ENCODE measurements at regions not wholly inside any gene's neighbourhood (a gene's known extent, or its start where the extent isn't known, plus 50 kb on each side); places are given as distances from the start of the nearest gene placed in this dataset.

GRCh38 chr20:55258559-55258958 is 746.8 kb downstream of the CBLN4 start:
- TF ChIP-seq YY1 (IDR thresholded peaks at IDR 0.05; ENCODE audit: low read depth) (no peak), USF1 (IDR thresholded peaks at IDR 0.05) (no peak), ZBTB7A (IDR thresholded peaks at IDR 0.05; ENCODE audit: low read depth) (no peak), TCF12 (IDR thresholded peaks at IDR 0.05; ENCODE audit: low read depth) (no peak), EP300 (IDR thresholded peaks at IDR 0.05; ENCODE audit: borderline replicate concordance) (no peak), EGR1 (IDR thresholded peaks at IDR 0.05) (no peak), RAD21 (IDR thresholded peaks at IDR 0.05; ENCODE audit: low read depth) (no peak), REST (IDR thresholded peaks at IDR 0.05; ENCODE audit: low read depth) (no peak), CEBPB (IDR thresholded peaks at IDR 0.05) (no peak), CREB1 (IDR thresholded peaks at IDR 0.05; ENCODE audit: low read depth) (no peak), MAX (IDR thresholded peaks at IDR 0.05) (no peak), NFIC (IDR thresholded peaks at IDR 0.05) (no peak), TEAD4 (IDR thresholded peaks at IDR 0.05) (no peak), FOXM1 (IDR thresholded peaks at IDR 0.05; ENCODE audit: borderline replicate concordance, low read depth) (no peak), TAF1 (IDR thresholded peaks at IDR 0.05; ENCODE audit: low read depth) (no peak)

GRCh38 chr20:55255016-55255415 is 750.3 kb downstream of the CBLN4 start:
- TF ChIP-seq NFIC (IDR thresholded peaks at IDR 0.05) (no peak), FOXM1 (IDR thresholded peaks at IDR 0.05; ENCODE audit: borderline replicate concordance, low read depth) (no peak), USF1 (IDR thresholded peaks at IDR 0.05) (no peak), RAD21 (IDR thresholded peaks at IDR 0.05; ENCODE audit: low read depth) (no peak), EGR1 (IDR thresholded peaks at IDR 0.05) (no peak), TAF1 (IDR thresholded peaks at IDR 0.05; ENCODE audit: low read depth) (no peak), CEBPB (IDR thresholded peaks at IDR 0.05) (no peak), REST (IDR thresholded peaks at IDR 0.05; ENCODE audit: low read depth) (no peak), MAX (IDR thresholded peaks at IDR 0.05) (no peak), EP300 (IDR thresholded peaks at IDR 0.05; ENCODE audit: borderline replicate concordance) (no peak), ZBTB7A (IDR thresholded peaks at IDR 0.05; ENCODE audit: low read depth) (no peak), TEAD4 (IDR thresholded peaks at IDR 0.05) (no peak), YY1 (IDR thresholded peaks at IDR 0.05; ENCODE audit: low read depth) (no peak), CREB1 (IDR thresholded peaks at IDR 0.05; ENCODE audit: low read depth) (no peak)

- TF ChIP-seq TCF12 (IDR thresholded peaks at IDR 0.05; ENCODE audit: low read depth): no peak
- TF ChIP-seq FOXM1 (IDR thresholded peaks at IDR 0.05; ENCODE audit: borderline replicate concordance, low read depth): no peak
- TF ChIP-seq TEAD4 (IDR thresholded peaks at IDR 0.05): no peak
- TF ChIP-seq EGR1 (IDR thresholded peaks at IDR 0.05): no peak
- TF ChIP-seq TAF1 (IDR thresholded peaks at IDR 0.05; ENCODE audit: low read depth): no peak
- no peak for TF ChIP-seq MAX (IDR thresholded peaks at IDR 0.05)
- no peak for TF ChIP-seq REST (IDR thresholded peaks at IDR 0.05; ENCODE audit: low read depth)
- no peak for TF ChIP-seq EP300 (IDR thresholded peaks at IDR 0.05; ENCODE audit: borderline replicate concordance)
- no peak for TF ChIP-seq YY1 (IDR thresholded peaks at IDR 0.05; ENCODE audit: low read depth)
Measured at GRCh38 chr20:55253781-55254180, 751.5 kb downstream of the CBLN4 start.

- TF ChIP-seq RAD21 (IDR thresholded peaks at IDR 0.05; ENCODE audit: low read depth): no peak
- TF ChIP-seq TAF1 (IDR thresholded peaks at IDR 0.05; ENCODE audit: low read depth): no peak
- TF ChIP-seq EGR1 (IDR thresholded peaks at IDR 0.05): no peak
- no peak for TF ChIP-seq NFIC (IDR thresholded peaks at IDR 0.05)
- TF ChIP-seq TCF12 (IDR thresholded peaks at IDR 0.05; ENCODE audit: low read depth): no peak
- no peak for TF ChIP-seq USF1 (IDR thresholded peaks at IDR 0.05)
- no peak for TF ChIP-seq ZBTB7A (IDR thresholded peaks at IDR 0.05; ENCODE audit: low read depth)
- no peak for TF ChIP-seq MAX (IDR thresholded peaks at IDR 0.05)
Measured at GRCh38 chr20:55252521-55252920, 752.8 kb downstream of the CBLN4 start.
